ENCODE measurements at regions not wholly inside any gene's neighbourhood (a gene's known extent, or its start where the extent isn't known, plus 50 kb on each side); places are given as distances from the start of the nearest gene placed in this dataset.
"Not testable (repeated sequence)": the region's sequence is repeated elsewhere in the genome, so short reads cannot be mapped to it uniquely, and the experiment has no call there.

- no peak for DNase-seq
Measured at GRCh38 chr2:8502316-8502715, 179.5 kb upstream of the ID2 start.

GRCh38 chr2:8505311-8505920 is 176.4 kb upstream of the ID2 start:
- no peak for DNase-seq

GRCh38 chr2:8506746-8507145 is 175.1 kb upstream of the ID2 start:
- no peak for DNase-seq

GRCh38 chr2:8508766-8509165 is 173.1 kb upstream of the ID2 start:
- no peak for DNase-seq

- DNase-seq, result no peak
Measured at GRCh38 chr2:8509621-8510020, 172.2 kb upstream of the ID2 start.

- DNase-seq, result not testable (repeated sequence)
Measured at GRCh38 chr2:8510055-8510454, 171.8 kb upstream of the ID2 start.

GRCh38 chr2:8510519-8510918 is 171.3 kb upstream of the ID2 start:
- DNase-seq, result no peak

GRCh38 chr2:8511868-8512612 is 169.8 kb upstream of the ID2 start:
- DNase-seq, result no peak

GRCh38 chr2:8513601-8514273 is 168.1 kb upstream of the ID2 start:
- DNase-seq, result no peak

GRCh38 chr2:8514274-8514662 is 167.6 kb upstream of the ID2 start:
- no peak for DNase-seq

- DNase-seq, result peak; percentile 19
Measured at GRCh38 chr2:8514796-8515758, 166.8 kb upstream of the ID2 start.

GRCh38 chr2:8515864-8516533 is 165.9 kb upstream of the ID2 start:
- DNase-seq, result no peak

GRCh38 chr2:8517850-8518498 is 163.9 kb upstream of the ID2 start:
- no peak for DNase-seq

- no peak for DNase-seq
Measured at GRCh38 chr2:8518979-8519668, 162.7 kb upstream of the ID2 start.

GRCh38 chr2:8520791-8521344 is 161.0 kb upstream of the ID2 start:
- no peak for DNase-seq

- no peak for DNase-seq
Measured at GRCh38 chr2:8522687-8523086, 159.2 kb upstream of the ID2 start.

GRCh38 chr2:8524388-8524787 is 157.5 kb upstream of the ID2 start:
- DNase-seq, result no peak

GRCh38 chr2:8524823-8525222 is 157.0 kb upstream of the ID2 start:
- DNase-seq, result no peak

GRCh38 chr2:8525236-8525581 is 156.6 kb upstream of the ID2 start:
- no peak for DNase-seq

- DNase-seq, result no peak
Measured at GRCh38 chr2:8525582-8526402, 156.1 kb upstream of the ID2 start.
